ENCODE measurements at regions not wholly inside any gene's neighbourhood (a gene's known extent, or its start where the extent isn't known, plus 50 kb on each side); places are given as distances from the start of the nearest gene placed in this dataset.
"Not testable (repeated sequence)": the region's sequence is repeated elsewhere in the genome, so short reads cannot be mapped to it uniquely, and the experiment has no call there.

DNA sequence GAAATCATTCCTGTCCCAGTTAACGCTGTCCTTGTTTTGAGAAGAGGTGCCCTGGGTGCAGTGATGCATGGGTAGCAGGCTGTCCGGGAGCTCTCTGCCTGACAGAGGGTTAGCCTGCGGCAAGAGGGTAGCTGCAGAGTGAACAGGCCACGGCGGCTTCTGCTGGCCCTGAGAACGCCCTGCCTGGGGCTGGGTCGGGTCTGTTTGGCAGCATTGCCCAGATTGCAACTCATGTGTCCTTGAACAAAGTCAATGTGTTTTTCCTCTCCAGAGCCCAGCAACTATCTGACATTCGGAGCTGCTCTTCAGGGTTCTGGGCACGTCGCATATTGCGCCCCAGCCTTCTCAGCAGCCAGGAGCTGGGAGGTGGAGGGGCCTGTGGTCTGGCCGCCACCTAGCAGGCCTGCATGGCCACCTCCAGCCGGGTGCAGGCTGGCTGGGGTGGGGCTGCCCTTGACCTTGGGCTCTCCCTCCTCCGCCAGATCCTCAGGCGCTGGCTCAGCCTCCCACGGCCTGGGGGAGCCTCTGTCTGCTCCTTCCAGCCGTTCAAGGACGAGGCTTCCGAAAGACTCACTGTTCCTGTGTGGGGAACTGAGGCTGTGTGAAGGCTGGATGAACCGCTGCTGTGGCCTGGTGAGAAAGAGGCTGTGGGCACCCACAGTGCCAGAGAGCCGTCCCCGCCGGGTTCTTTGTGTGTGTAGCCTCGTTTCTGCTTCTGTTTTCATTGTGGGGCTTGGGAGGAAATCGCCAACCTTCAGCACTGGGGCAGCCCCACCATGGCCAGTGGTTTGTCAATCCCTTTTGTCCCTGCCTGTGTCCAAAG is 146.7 kb downstream of the NPIPB11 start:
- peak overlapping the region; percentile 58 for H4K91ac ChIP-seq (ENCODE audit: insufficient read depth, low read depth, low read length)
- H3K27ac ChIP-seq (ENCODE audit: insufficient read depth, low read length) = peak overlapping the region; percentile 15
- H2BK15ac ChIP-seq (ENCODE audit: low read depth, low read length) = peak overlapping the region; percentile 74; the same call in 2 of the 3 replicates
- peak overlapping the region; percentile 69 for H3K4ac ChIP-seq (ENCODE audit: low read depth, low read length)
- H3K14ac ChIP-seq (replicated peaks; ENCODE audit: low read depth, low read length) = peak overlapping the region; percentile 59; the same call in 1 of the 2 replicates
- H4K5ac ChIP-seq (ENCODE audit: low read depth, low read length); H4K20me1 ChIP-seq (ENCODE audit: insufficient read depth, low read length); H3K23ac ChIP-seq (ENCODE audit: low read depth, low read length); POLR2A ChIA-PET (ENCODE audit: unreplicated experiment); ATAC-seq (ENCODE audit: low read depth); H2BK5ac ChIP-seq (ENCODE audit: low read depth, low read length, poor library complexity, severe bottlenecking); H3K4me3 ChIP-seq (ENCODE audit: insufficient read depth, low read depth, low read length); dilution Hi-C loops (cut with HindIII; ENCODE audit: low sequenced_read_pairs, unreplicated experiment); BruUV-seq (replicated peaks); H3K27me3 ChIP-seq (ENCODE audit: control insufficient read depth, insufficient read depth, low read length); H3K9me3 ChIP-seq (ENCODE audit: control insufficient read depth, insufficient read depth, low read length); CTCF ChIA-PET; H3K56ac ChIP-seq (ENCODE audit: extremely low read depth, insufficient read depth, low read length); DNase-seq; H3K9ac ChIP-seq (ENCODE audit: low read depth, low read length); H3K4me2 ChIP-seq (ENCODE audit: low read depth, low read length); H3K36me3 ChIP-seq (ENCODE audit: control insufficient read depth, insufficient read depth, low read length); H3K18ac ChIP-seq (ENCODE audit: low read depth, low read length); H2AFZ ChIP-seq (replicated peaks; ENCODE audit: low read length, poor library complexity); H2AK9ac ChIP-seq (replicated peaks; ENCODE audit: low read depth, low read length, poor library complexity): not testable (repeated sequence)
- peaks cover 29% of the 10 kb centered on the region for H3K4me1 ChIP-seq (ENCODE audit: control insufficient read depth, insufficient read depth, low read length)
- peaks cover 0 to 12% of the 10 kb centered on the region in 2 experiments; a peak in 2 of 4 replicates for H3K79me1 ChIP-seq (ENCODE audit: low read depth in 1 of 2, low read length in 2 of 2)
- intact Hi-C loops (cut with micrococcal nuclease) = loop anchor here (5.0 kb wide), 2 partner anchors 143 to 288 kb away; partner anchors contain the start of gene SPNS1
- H2AK5ac ChIP-seq (ENCODE audit: low read depth, low read length) = peak overlapping the region; percentile 78
- in situ Hi-C loops (cut with MboI; ENCODE audit: low sequenced_read_pairs) = loop anchor here (25.0 kb wide), 1 partner anchor 298 kb away; the partner anchor contains the start of genes NFATC2IP and SPNS1
- H3K9me1 ChIP-seq (ENCODE audit: insufficient read depth, low read length) = peaks cover 14% of the 10 kb centered on the region
- peak overlapping the region; percentile 82; the same call in 1 of the 2 replicates for H2BK20ac ChIP-seq (ENCODE audit: low read depth, low read length)
- 0 out of 4 replicates have a peak overlapping the region, but pooled peaks of 1 of the 2 experiments have one; percentile 17 for H4K8ac ChIP-seq (ENCODE audit: low read depth in 2 of 2, low read length in 2 of 2)
- WGBS, 2 experiments (ENCODE audit: extremely low coverage in 2 of 2, insufficient read length in 1 of 2) = no CpG with 5 or more reads among the region's 25 CpGs
- peak overlapping the region; percentile 83 for H2BK120ac ChIP-seq (ENCODE audit: low read depth, low read length)

- H3K4me3 ChIP-seq (ENCODE audit: insufficient read depth, low read depth, low read length); ATAC-seq (ENCODE audit: low read depth); H3K79me1 ChIP-seq (ENCODE audit: low read depth in 1 of 2, low read length in 2 of 2); H3K9ac ChIP-seq (ENCODE audit: low read depth, low read length); H3K36me3 ChIP-seq (ENCODE audit: control insufficient read depth, insufficient read depth, low read length); H4K20me1 ChIP-seq (ENCODE audit: insufficient read depth, low read length); DNase-seq; BruUV-seq (replicated peaks); CTCF ChIA-PET; POLR2A ChIA-PET (ENCODE audit: unreplicated experiment); H3K4me2 ChIP-seq (ENCODE audit: low read depth, low read length); dilution Hi-C loops (cut with HindIII; ENCODE audit: low sequenced_read_pairs, unreplicated experiment); H2AFZ ChIP-seq (replicated peaks; ENCODE audit: low read length, poor library complexity); H4K5ac ChIP-seq (ENCODE audit: low read depth, low read length); H2AK9ac ChIP-seq (replicated peaks; ENCODE audit: low read depth, low read length, poor library complexity); H3K23ac ChIP-seq (ENCODE audit: low read depth, low read length); H3K56ac ChIP-seq (ENCODE audit: extremely low read depth, insufficient read depth, low read length); H3K27me3 ChIP-seq (ENCODE audit: control insufficient read depth, insufficient read depth, low read length); H3K9me3 ChIP-seq (ENCODE audit: control insufficient read depth, insufficient read depth, low read length); H3K18ac ChIP-seq (ENCODE audit: low read depth, low read length): not testable (repeated sequence)
- peak overlapping the region; percentile 82; the same call in 1 of the 2 replicates for H2BK20ac ChIP-seq (ENCODE audit: low read depth, low read length)
- H2BK5ac ChIP-seq (ENCODE audit: low read depth, low read length, poor library complexity, severe bottlenecking) = peak overlapping the region; percentile 24
- peak overlapping the region; percentile 74; the same call in 2 of the 3 replicates for H2BK15ac ChIP-seq (ENCODE audit: low read depth, low read length)
- in situ Hi-C loops (cut with MboI; ENCODE audit: low sequenced_read_pairs) (loop anchor here (25.0 kb wide), 1 partner anchor 297 kb away; the partner anchor contains the start of genes NFATC2IP and SPNS1), intact Hi-C loops (cut with micrococcal nuclease) (loop anchor here (5.0 kb wide), 2 partner anchors 142 to 287 kb away; partner anchors contain the start of gene SPNS1)
- H3K27ac ChIP-seq (ENCODE audit: insufficient read depth, low read length) = peak overlapping the region; percentile 15; the same call in 1 of the 2 replicates
- peak overlapping the region; percentile 59; the same call in 1 of the 2 replicates for H3K14ac ChIP-seq (replicated peaks; ENCODE audit: low read depth, low read length)
- WGBS, 2 experiments (ENCODE audit: extremely low coverage in 2 of 2, insufficient read length in 1 of 2) = 95% methylated on average over 4 of the region's 19 CpGs; no CpG with 5 or more reads in 1 of the 2 experiments
- H3K4ac ChIP-seq (ENCODE audit: low read depth, low read length) = peak overlapping the region; percentile 56
- H2AK5ac ChIP-seq (ENCODE audit: low read depth, low read length) = peak overlapping the region; percentile 64; the same call in 1 of the 2 replicates
- H3K4me1 ChIP-seq (ENCODE audit: control insufficient read depth, insufficient read depth, low read length) = peaks cover 22% of the 10 kb centered on the region
- H2BK120ac ChIP-seq (ENCODE audit: low read depth, low read length) = peak overlapping the region; percentile 83
- H4K8ac ChIP-seq (ENCODE audit: low read depth in 2 of 2, low read length in 2 of 2) = 0 out of 4 replicates have a peak overlapping the region, but pooled peaks of 1 of the 2 experiments have one; percentile 17
- H4K91ac ChIP-seq (ENCODE audit: insufficient read depth, low read depth, low read length) = peak overlapping the region; percentile 70
- peaks cover 10% of the 10 kb centered on the region for H3K9me1 ChIP-seq (ENCODE audit: insufficient read depth, low read length)
Measured at GRCh38 chr16:29258946-29259634, 147.4 kb downstream of the NPIPB11 start.

Data from IMR-90 (cell line).